Bronchial epithelial cell (primary cell): ENCODE measurements at regions not wholly inside any gene's neighbourhood (a gene's known extent, or its start where the extent isn't known, plus 50 kb on each side); places are given as distances from the start of the nearest gene placed in this dataset.

Experiments used
- DNase-seq: peaks from one replicate; pipeline ENCODE4 v3.0.0-alpha.2; 2010; ENCODE audit warnings: low read depth
- FAIRE-seq: peaks from 2 replicates; lab custom pipeline; 2011; peaks lifted over from hg19 to GRCh38; lab: Jason Lieb, UNC
- H3K27me3 ChIP-seq: 2 replicates; pipeline ENCODE4 v1.5.1; 2011; ENCODE audit warnings: low read length; ENCODE audit not compliant: control insufficient read depth, insufficient read depth
- H3K36me3 ChIP-seq: 2 replicates; pipeline ENCODE4 v1.5.1; 2011; ENCODE audit warnings: low read length; ENCODE audit not compliant: control insufficient read depth, insufficient read depth
- H3K4me3 ChIP-seq: 2 replicates; pipeline ENCODE4 v1.5.1; 2011; ENCODE audit warnings: mild to moderate bottlenecking, low read depth, low read length, control low read depth
- TF ChIP-seq, protein P1 (sequence below): IDR thresholded peaks from 2 replicates; pipeline ENCODE4 v1.5.1; 2011; ENCODE audit warnings: mild to moderate bottlenecking, moderate library complexity, low read length, control low read depth, inconsistent platforms; ENCODE audit not compliant: insufficient read depth, severe bottlenecking

DNA sequence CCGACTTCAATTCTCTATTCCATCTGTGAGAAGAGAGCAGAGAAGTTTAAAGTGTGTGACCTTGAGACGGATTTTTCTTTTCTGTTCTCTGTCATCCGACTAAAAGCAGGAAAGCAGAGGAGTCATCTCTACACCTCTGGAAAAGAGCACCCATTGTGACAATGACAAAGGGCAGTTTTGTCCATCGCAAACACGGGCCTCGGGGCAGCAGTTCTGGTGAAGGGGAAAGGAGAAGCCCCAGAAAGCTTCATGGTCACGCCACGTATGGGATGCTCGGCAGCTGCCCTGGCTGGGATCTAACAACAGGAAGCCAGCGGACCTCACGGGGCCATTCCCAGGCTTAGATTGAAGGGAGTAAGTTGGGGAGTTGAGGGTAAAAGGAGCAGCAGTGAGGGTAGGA is 52.0 kb upstream of the HBS1L start:
- TF ChIP-seq, protein P1, sequence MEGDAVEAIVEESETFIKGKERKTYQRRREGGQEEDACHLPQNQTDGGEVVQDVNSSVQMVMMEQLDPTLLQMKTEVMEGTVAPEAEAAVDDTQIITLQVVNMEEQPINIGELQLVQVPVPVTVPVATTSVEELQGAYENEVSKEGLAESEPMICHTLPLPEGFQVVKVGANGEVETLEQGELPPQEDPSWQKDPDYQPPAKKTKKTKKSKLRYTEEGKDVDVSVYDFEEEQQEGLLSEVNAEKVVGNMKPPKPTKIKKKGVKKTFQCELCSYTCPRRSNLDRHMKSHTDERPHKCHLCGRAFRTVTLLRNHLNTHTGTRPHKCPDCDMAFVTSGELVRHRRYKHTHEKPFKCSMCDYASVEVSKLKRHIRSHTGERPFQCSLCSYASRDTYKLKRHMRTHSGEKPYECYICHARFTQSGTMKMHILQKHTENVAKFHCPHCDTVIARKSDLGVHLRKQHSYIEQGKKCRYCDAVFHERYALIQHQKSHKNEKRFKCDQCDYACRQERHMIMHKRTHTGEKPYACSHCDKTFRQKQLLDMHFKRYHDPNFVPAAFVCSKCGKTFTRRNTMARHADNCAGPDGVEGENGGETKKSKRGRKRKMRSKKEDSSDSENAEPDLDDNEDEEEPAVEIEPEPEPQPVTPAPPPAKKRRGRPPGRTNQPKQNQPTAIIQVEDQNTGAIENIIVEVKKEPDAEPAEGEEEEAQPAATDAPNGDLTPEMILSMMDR = no peak
- Histone ChIP-seq H3K27me3 (no peaks in the 10 kb centered on the region), H3K36me3 (no peaks in the 10 kb centered on the region), H3K4me3 (no peak overlapping the region)
- FAIRE-seq (no peak), DNase-seq (no peak)

GRCh38 chr6:135105710-135106109 is 51.1 kb upstream of the HBS1L start:
- TF ChIP-seq, protein P1 = no peak
- Histone ChIP-seq H3K4me3 (no peak overlapping the region), H3K27me3 (no peaks in the 10 kb centered on the region), H3K36me3 (no peaks in the 10 kb centered on the region)
- FAIRE-seq = no peak
- no peak for DNase-seq

DNA sequence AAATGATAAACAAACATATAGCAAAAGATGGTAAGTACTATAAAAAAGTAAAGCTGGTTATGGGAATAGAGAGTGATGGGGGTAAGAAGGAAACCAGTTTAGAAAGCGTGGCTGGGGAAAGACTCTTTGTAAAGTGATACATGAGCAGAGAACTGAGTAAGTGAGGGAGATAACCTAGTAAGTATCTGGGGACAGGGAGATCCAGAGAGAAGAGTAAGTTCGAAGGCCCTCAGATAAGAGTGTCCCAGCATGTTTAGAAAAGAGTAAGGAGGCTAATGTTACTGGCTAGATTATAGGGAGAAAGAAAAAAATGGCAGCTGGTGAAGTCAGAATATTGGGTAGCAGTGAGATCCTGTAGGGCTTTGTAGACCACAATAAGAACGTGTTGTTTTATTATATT is 50.7 kb upstream of the HBS1L start:
- DNase-seq (no peak), FAIRE-seq (no peak)
- no peaks in the 10 kb centered on the region for H3K27me3 ChIP-seq

More for the DNA sequence above, 50.7 kb upstream of the HBS1L start:
- H3K36me3 ChIP-seq = no peaks in the 10 kb centered on the region
- TF ChIP-seq, protein P1 = no peak
- no peak overlapping the region for H3K4me3 ChIP-seq
